ENCODE measurements at regions not wholly inside any gene's neighbourhood (a gene's known extent, or its start where the extent isn't known, plus 50 kb on each side); places are given as distances from the start of the nearest gene placed in this dataset.

DNA sequence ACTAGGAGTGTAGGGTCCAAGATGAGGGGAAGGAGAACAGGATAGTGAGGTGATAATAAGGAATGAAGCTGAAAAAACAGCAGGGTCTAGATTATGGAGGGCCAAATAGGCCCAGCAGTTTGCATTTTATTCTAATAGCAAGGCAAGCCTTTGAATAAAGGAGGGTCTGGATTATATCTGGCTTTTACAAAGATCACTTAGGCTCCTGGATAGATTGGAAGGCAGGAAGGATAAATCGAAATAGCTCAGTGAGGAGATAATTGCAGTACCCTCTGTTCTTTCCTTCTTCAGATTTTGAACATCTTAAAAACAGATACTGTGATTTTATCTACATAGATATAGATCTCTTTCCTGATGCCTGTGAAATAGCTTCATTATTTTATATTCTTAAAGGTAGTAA, 53.8 kb upstream of the PTGFR start:
- TF ChIP-seq, protein P1, sequence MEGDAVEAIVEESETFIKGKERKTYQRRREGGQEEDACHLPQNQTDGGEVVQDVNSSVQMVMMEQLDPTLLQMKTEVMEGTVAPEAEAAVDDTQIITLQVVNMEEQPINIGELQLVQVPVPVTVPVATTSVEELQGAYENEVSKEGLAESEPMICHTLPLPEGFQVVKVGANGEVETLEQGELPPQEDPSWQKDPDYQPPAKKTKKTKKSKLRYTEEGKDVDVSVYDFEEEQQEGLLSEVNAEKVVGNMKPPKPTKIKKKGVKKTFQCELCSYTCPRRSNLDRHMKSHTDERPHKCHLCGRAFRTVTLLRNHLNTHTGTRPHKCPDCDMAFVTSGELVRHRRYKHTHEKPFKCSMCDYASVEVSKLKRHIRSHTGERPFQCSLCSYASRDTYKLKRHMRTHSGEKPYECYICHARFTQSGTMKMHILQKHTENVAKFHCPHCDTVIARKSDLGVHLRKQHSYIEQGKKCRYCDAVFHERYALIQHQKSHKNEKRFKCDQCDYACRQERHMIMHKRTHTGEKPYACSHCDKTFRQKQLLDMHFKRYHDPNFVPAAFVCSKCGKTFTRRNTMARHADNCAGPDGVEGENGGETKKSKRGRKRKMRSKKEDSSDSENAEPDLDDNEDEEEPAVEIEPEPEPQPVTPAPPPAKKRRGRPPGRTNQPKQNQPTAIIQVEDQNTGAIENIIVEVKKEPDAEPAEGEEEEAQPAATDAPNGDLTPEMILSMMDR (IDR thresholded peaks at IDR 0.05), result no peak
- no peak for TF ChIP-seq EZH2 (IDR thresholded peaks at IDR 0.05)
